ENCODE measurements at regions not wholly inside any gene's neighbourhood (a gene's known extent, or its start where the extent isn't known, plus 50 kb on each side); places are given as distances from the start of the nearest gene placed in this dataset.
A peak's percentile ranks its signal among the peaks of the same experiment; 100 is the strongest.

DNA sequence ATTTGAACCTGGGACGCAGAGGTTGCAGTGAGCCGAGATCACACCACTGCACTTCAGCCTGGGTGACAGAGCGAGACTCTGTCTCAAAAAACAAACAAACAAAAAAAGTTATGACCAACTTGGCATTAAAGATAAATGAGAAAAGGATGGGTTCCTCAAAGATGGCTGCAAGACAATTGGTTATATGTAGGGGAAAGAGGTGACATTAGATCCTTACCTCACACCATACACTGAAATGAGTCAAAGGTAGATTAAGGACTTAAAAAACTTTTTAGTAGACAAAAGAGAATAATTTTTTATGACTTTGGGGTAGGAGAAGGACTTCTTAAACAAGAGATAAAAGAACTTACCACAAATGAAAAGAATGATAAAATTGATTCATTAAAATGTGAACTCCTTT is 74.5 kb downstream of the SYF2 start:
- FAIRE-seq (no peak), DNase-seq (ENCODE audit: insufficient read length, low spot score) (no peak)
- TF ChIP-seq POLR2A (IDR thresholded peaks at IDR 0.05; ENCODE audit: low read depth, low read length) (no peak), SPI1 (IDR thresholded peaks at IDR 0.05; ENCODE audit: low read depth, low read length) (no peak), TAF1 (IDR thresholded peaks at IDR 0.05; ENCODE audit: low read depth, low read length) (no peak), POU2F2 (IDR thresholded peaks at IDR 0.05; ENCODE audit: low read depth, low read length) (no peak), POLR2AphosphoS5 (IDR thresholded peaks at IDR 0.05; ENCODE audit: low read depth, low read length) (no peak), PAX5 (IDR thresholded peaks at IDR 0.05; ENCODE audit: insufficient read depth, low read length, severe bottlenecking) (no peak)

DNA sequence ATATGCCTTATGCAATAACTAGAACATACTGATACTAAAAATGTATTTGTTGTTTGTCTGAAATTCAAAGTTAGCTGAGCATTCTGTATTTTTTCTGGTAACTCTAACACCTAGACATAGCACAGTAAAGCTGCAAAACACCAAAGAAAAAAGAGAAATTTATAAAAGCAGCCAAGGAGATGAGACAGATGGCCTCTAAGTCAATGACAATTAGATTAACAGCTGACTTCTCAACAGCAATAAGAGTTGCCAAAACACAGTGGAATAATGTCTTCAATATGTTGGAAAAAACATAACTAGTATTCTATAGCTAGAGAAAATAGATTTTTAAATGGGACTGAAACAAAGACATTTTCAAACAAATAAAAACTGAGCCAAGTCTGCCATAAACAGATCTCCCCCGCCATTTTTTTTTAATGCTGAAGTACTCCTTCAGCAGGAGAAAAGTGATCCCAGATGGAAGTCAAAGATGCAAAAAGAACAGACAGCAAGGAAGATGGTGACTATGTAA is 81.3 kb downstream of the SYF2 start:
- no peak for TF ChIP-seq POLR2A (IDR thresholded peaks at IDR 0.05; ENCODE audit: low read depth, low read length)
- no peak for FAIRE-seq

DNA sequence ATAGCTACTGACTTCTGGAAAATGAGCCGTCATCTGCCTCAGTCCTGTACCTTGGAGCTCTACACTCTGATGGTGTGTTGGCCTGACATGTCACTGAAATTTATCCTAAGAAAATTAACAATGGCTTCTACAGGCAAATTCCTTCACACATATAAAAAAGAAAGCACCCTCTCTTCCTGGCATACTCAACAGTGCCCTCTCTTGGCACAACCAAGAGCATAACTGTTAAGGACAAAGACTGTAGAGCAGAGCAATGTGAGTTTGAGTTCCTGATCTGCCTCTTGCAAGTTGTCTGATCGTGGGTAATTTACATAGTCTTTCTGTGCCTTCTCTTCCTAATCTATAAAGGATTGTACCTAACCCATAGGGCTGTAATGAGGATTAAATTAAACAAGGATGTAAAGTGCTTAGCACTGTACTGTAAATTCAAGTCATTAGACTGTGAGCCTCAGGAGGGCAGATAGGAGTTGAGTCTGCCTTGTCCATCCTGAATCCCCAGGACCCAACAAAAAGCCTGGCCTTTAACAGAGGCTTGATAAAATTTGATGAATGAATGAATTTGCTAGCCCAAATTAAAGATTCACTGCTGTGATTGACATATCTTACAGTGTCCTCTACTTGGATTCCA is 83.5 kb downstream of the SYF2 start:
- DNase-seq (ENCODE audit: insufficient read length, low spot score) (no peak), FAIRE-seq (peak; percentile 90)
- TF ChIP-seq POU2F2 (IDR thresholded peaks at IDR 0.05; ENCODE audit: low read depth, low read length) (no peak), PAX5 (IDR thresholded peaks at IDR 0.05; ENCODE audit: insufficient read depth, low read length, severe bottlenecking) (no peak), TAF1 (IDR thresholded peaks at IDR 0.05; ENCODE audit: low read depth, low read length) (no peak), POLR2AphosphoS5 (IDR thresholded peaks at IDR 0.05; ENCODE audit: low read depth, low read length) (no peak), POLR2A (IDR thresholded peaks at IDR 0.05; ENCODE audit: low read depth, low read length) (no peak)

More for the DNA sequence above, 81.3 kb downstream of the SYF2 start:
- DNase-seq (ENCODE audit: insufficient read length, low spot score) = no peak

DNA sequence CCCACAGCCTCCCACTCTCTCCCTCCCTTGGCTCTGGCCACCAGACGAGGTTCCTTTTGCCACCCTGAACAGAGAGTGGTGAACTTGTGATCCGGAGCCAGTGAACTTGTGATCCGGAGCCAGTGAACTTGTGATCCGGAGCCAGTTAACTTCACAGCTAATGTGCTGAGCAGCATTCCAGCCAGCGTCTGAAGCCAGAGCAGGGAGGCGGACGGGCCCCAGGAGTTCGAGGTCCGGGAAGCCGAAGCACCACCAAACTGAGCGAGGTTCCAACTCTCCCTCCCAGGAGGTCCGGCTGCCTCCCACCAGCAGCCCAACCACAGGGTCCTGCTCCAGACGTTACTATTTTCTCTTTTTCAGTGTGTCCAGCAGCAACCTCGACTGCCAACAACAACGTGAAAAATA is 85.8 kb downstream of the SYF2 start:
- no peak for TF ChIP-seq POLR2A (IDR thresholded peaks at IDR 0.05; ENCODE audit: low read depth, low read length)
- FAIRE-seq (no peak), DNase-seq (ENCODE audit: insufficient read length, low spot score) (no peak)

DNA sequence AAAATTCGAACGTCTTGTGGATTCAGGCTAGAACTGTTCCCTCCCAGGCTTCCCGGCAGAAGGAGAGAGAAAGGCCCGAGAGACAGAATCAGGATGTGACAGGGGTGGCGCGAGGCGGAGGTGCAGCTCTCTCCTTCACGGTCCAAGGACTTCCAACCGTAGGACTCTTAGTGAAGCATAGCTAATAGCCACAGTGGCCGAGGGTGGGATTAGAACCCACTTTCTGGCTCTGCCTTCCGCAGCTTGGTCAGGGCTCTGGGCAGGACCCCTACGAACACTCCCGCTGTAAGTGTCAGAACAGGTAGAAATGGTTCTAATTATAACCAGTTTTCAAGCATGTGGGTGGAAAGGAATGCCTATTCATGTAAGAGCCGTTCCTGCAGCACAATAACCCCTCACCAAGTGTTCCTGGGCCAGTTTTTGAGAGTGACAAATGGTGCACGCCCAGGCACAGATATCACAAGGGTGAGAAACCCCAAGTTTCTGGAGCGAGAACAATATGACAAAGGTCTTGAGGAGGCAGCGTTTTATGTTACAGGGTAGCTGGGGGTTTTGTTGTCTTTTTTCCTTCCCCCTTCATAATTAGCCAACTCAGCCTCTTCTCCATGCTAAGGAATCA is 86.4 kb downstream of the SYF2 start:
- peak; percentile 90 for FAIRE-seq
- no peak for TF ChIP-seq POLR2A (IDR thresholded peaks at IDR 0.05; ENCODE audit: low read depth, low read length)
- TF ChIP-seq PAX5 (IDR thresholded peaks at IDR 0.05; ENCODE audit: insufficient read depth, low read length, severe bottlenecking) = peak; percentile 81
- peak; percentile 84; the same call in 1 of the 2 replicates for TF ChIP-seq POU2F2 (IDR thresholded peaks at IDR 0.05; ENCODE audit: low read depth, low read length)
- no peak for TF ChIP-seq TAF1 (IDR thresholded peaks at IDR 0.05; ENCODE audit: low read depth, low read length)
- no peak for TF ChIP-seq POLR2AphosphoS5 (IDR thresholded peaks at IDR 0.05; ENCODE audit: low read depth, low read length)
- DNase-seq (ENCODE audit: insufficient read length, low spot score) = no peak

DNA sequence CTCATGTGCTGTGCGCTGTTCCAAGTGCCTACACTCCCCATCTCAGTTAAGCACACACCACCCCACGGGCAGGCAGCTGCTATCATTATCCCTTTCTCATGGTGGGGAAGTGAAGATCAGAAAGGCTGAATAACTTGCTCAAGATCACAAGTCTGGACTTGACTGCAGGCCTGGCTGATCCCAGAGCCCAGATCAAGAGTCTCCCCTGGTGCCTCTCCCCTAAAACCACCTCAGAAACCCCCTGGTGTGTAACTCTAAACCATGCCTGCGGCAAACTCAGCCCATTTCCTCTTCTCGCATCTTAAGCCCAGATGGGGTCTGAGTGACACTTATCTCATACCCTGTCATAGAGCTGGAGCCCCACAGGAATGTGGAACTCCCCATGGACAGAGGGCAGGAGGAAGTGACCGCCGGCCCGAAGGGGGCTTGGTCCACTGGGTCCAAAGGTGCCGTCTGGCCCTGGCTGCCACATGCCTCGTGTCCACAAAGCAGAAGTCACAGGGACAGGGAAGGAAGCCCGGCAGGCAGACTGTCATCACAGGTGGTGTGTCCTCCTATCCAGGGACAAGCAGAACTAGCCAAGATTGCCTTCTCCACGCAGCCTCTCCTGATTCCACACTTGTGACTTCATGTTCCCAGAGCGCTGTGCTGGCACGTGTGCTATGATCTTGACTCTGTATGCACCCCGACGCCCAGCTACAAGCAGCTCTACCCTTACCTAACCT is 92.1 kb downstream of the SYF2 start:
- FAIRE-seq = peak; percentile 83
- TF ChIP-seq POLR2AphosphoS5 (IDR thresholded peaks at IDR 0.05; ENCODE audit: low read depth, low read length) (no peak), SPI1 (IDR thresholded peaks at IDR 0.05; ENCODE audit: low read depth, low read length) (peak; percentile 87)
- peak; percentile 46 for DNase-seq (ENCODE audit: insufficient read length, low spot score)

DNA sequence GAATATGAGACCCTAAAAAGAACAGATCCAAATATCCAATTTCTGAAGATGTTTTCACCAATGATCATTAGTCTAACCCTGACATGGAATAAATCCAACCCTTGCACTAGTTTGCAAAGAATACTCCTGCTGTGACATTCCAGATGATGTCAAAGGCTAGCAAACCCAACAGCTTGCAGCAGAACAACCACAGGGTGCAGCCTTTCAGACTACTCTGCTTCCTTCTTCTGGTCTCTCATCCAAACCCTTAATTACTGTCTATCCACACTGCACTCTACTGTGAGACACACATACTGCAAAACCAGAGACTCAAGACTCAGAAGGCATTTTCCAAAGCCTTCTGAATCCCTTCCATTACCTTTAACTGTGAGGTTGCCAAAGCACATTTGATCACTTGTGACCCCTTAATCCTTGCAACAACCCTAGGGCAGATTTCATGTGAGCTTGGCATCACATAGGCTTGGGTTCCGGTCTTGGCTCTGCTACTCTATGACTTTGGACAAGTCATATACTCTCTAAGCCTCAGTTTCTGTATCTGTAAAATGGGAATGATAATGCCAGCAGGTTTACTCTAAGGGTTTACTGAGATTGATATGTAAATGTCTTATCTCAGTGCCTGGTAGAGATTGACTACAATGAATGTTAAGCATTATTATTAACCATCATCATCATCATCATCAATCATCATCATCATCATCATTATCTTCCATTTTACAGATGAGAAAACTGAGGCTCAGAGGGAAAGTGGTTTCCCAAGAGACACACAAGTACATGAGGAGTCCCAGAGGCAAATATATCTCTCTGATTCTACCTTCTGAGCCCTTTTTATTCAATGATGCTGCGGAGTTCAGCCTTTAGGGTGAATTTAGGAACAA is 94.5 kb downstream of the SYF2 start:
- TF ChIP-seq POLR2AphosphoS5 (IDR thresholded peaks at IDR 0.05; ENCODE audit: low read depth, low read length) (no peak), POLR2A (IDR thresholded peaks at IDR 0.05; ENCODE audit: low read depth, low read length) (no peak), SPI1 (IDR thresholded peaks at IDR 0.05; ENCODE audit: low read depth, low read length) (no peak), TAF1 (IDR thresholded peaks at IDR 0.05; ENCODE audit: low read depth, low read length) (no peak), POU2F2 (IDR thresholded peaks at IDR 0.05; ENCODE audit: low read depth, low read length) (no peak), PAX5 (IDR thresholded peaks at IDR 0.05; ENCODE audit: insufficient read depth, low read length, severe bottlenecking) (no peak)
- no peak for DNase-seq (ENCODE audit: insufficient read length, low spot score)
- FAIRE-seq = no peak

DNA sequence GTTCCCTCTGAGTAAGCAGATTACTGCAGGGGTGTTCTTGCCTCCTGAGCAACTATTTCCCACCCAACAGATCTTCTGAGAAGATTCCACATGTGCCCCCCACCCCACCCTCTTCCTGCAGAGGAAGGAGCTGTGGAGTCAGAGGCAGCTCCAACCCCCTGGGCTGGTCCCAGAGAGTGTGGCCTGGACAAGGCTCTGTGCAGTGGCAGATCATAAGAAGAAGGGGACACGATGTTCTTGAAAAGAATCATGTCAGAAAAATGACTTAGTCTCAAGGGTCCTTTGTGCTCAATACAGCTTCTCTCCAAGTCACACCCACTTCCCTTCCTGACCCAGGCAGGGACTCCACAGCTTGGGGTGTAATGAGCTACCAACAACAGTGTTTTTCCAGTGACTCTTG is 95.2 kb downstream of the SYF2 start:
- FAIRE-seq (no peak), DNase-seq (ENCODE audit: insufficient read length, low spot score) (no peak)
- no peak for TF ChIP-seq PAX5 (IDR thresholded peaks at IDR 0.05; ENCODE audit: insufficient read depth, low read length, severe bottlenecking)
- no peak for TF ChIP-seq SPI1 (IDR thresholded peaks at IDR 0.05; ENCODE audit: low read depth, low read length)
- TF ChIP-seq POLR2A (IDR thresholded peaks at IDR 0.05; ENCODE audit: low read depth, low read length) = no peak
- TF ChIP-seq TAF1 (IDR thresholded peaks at IDR 0.05; ENCODE audit: low read depth, low read length) = no peak
- TF ChIP-seq POU2F2 (IDR thresholded peaks at IDR 0.05; ENCODE audit: low read depth, low read length) = no peak
- no peak for TF ChIP-seq POLR2AphosphoS5 (IDR thresholded peaks at IDR 0.05; ENCODE audit: low read depth, low read length)

DNA sequence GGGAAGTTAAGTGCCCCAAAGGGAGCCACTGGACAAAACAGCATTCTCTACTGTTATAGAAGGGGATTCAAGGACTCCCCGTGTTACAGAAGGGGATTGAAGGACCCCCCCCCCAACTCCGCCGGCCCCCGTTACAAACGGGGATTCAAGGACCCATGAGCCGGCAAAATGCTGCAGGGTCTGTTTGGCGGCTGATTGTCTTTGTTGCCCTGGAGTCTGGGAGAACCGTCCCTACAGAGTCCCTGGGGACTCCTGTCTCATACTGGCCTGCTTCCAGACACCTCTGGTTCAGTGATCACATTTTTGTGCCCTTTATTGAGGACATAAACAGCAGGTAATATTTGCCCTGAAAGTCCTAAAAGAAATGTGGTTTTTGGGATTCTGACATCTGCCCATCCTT is 96.4 kb downstream of the SYF2 start:
- DNase-seq (ENCODE audit: insufficient read length, low spot score) (no peak), FAIRE-seq (no peak)
- TF ChIP-seq POLR2AphosphoS5 (IDR thresholded peaks at IDR 0.05; ENCODE audit: low read depth, low read length) (no peak), POLR2A (IDR thresholded peaks at IDR 0.05; ENCODE audit: low read depth, low read length) (no peak), POU2F2 (IDR thresholded peaks at IDR 0.05; ENCODE audit: low read depth, low read length) (no peak), SPI1 (IDR thresholded peaks at IDR 0.05; ENCODE audit: low read depth, low read length) (no peak), TAF1 (IDR thresholded peaks at IDR 0.05; ENCODE audit: low read depth, low read length) (no peak)
